SK-N-SH (cell line): ENCODE measurements at regions not wholly inside any gene's neighbourhood (a gene's known extent, or its start where the extent isn't known, plus 50 kb on each side); places are given as distances from the start of the nearest gene placed in this dataset.

Experiments used
- CTCF ChIA-PET: fragments of 300-600, 350-600 bp; formaldehyde crosslinking; extraction: SDS; loops from one replicate; lab custom pipeline; 2021; lab: Yijun Ruan, JAX
- POLR2A ChIA-PET: fragments of 350-600 bp; sonication (Branson Sonifier 250); formaldehyde crosslinking; extraction: SDS; loops from one replicate; lab custom pipeline; 2020; ENCODE audit warnings: antibody characterized with exemption, inconsistent platforms; lab: Yijun Ruan, JAX
- DNase-seq: peaks from one replicate; pipeline ENCODE4 v3.0.0; 2012
- H2AFZ ChIP-seq: fragments of 200-600 bp; sonication (generic); 2 replicates; pipeline ENCODE4 v1.8.1; 2016; ENCODE audit warnings: antibody characterized with exemption, mild to moderate bottlenecking, low read depth
- H3F3A ChIP-seq: fragments of 200-600 bp; sonication (generic); replicated peaks from 2 replicates; pipeline ENCODE3; 2016; ENCODE audit warnings: antibody characterized with exemption, mild to moderate bottlenecking; ENCODE audit not compliant: insufficient read depth
- H3K27ac ChIP-seq, 2 experiments: fragments of 200-500 bp in 1 of 2; fragments of 200-600 bp in 1 of 2; sonication (Bioruptor generic) in 1 of 2; sonication (generic), shearing (Covaris generic) in 1 of 2; 2 replicates each; pipeline versions ENCODE4 v1.5.1 to v1.6.1; 2014 to 2016; ENCODE audit warnings: low read depth in 2 of 2, inconsistent platforms in 1 of 2, low read length in 1 of 2, mild to moderate bottlenecking in 1 of 2, mixed read lengths in 1 of 2
- H3K27me3 ChIP-seq: fragments of 200-600 bp; sonication (generic), shearing (Covaris generic); 2 replicates; pipeline ENCODE4 v1.6.1; 2016; ENCODE audit warnings: mixed run types; ENCODE audit not compliant: insufficient read depth
- H3K36me3 ChIP-seq, 2 experiments: fragments of 200-500 bp in 1 of 2; fragments of 200-600 bp in 1 of 2; sonication (Bioruptor generic) in 1 of 2; sonication (generic) in 1 of 2; replicated peaks in 1 of 2; 2 replicates each; pipeline versions ENCODE3 to v1.5.1; 2014 to 2016; ENCODE audit warnings: low read length in 1 of 2, mild to moderate bottlenecking in 1 of 2; ENCODE audit not compliant: insufficient read depth in 2 of 2, control insufficient read depth in 1 of 2
- H3K4me1 ChIP-seq, 2 experiments: fragments of 200-500 bp in 1 of 2; fragments of 200-600 bp in 1 of 2; sonication (Bioruptor generic) in 1 of 2; sonication (generic), shearing (Covaris generic) in 1 of 2; 2 replicates each; pipeline versions ENCODE4 v1.5.1 to v1.6.1; 2014 to 2016; ENCODE audit warnings: low read depth in 1 of 2, low read length in 1 of 2, mixed run types in 1 of 2; ENCODE audit not compliant: insufficient read depth in 2 of 2, control insufficient read depth in 1 of 2
- H3K4me2 ChIP-seq: fragments of 200-600 bp; sonication (generic), shearing (Covaris generic); 2 replicates; pipeline ENCODE4 v1.6.1; 2017; ENCODE audit warnings: mixed run types
- H3K4me3 ChIP-seq, 2 experiments: fragments of 200-500 bp in 1 of 2; fragments of 200-600 bp in 1 of 2; sonication (Bioruptor generic) in 1 of 2; sonication (generic), shearing (Covaris generic) in 1 of 2; 2 replicates each; pipeline versions ENCODE4 v1.5.1 to v1.8.1; 2014 to 2016; ENCODE audit warnings: low read depth in 2 of 2, inconsistent platforms in 1 of 2, low read length in 1 of 2, mild to moderate bottlenecking in 1 of 2, mixed read lengths in 1 of 2, moderate library complexity in 1 of 2
- H3K79me2 ChIP-seq: fragments of 200-600 bp; sonication (generic); 2 replicates; pipeline ENCODE4 v1.8.1; 2017; ENCODE audit warnings: mild to moderate bottlenecking; ENCODE audit not compliant: insufficient read depth
- H3K9ac ChIP-seq: fragments of 200-600 bp; sonication (generic); 2 replicates; pipeline ENCODE4 v1.6.1; 2017; ENCODE audit warnings: mixed run types
- H3K9me2 ChIP-seq: fragments of 200-600 bp; sonication (generic); 2 replicates; pipeline ENCODE4 v1.6.1; 2017; ENCODE audit warnings: mixed run types
- H3K9me3 ChIP-seq: fragments of 200-600 bp; sonication (generic); 2 replicates; pipeline ENCODE4 v1.6.1; 2017; ENCODE audit warnings: mixed run types, mild to moderate bottlenecking, moderate library complexity
- H4K20me1 ChIP-seq: fragments of 200-600 bp; sonication (generic); 2 replicates; pipeline ENCODE4 v1.6.1; 2017; ENCODE audit warnings: mild to moderate bottlenecking, mixed run types; ENCODE audit not compliant: insufficient read depth
- CTCF ChIP-seq: fragments of 200-600 bp; sonication (generic); IDR thresholded peaks from 2 replicates; pipeline ENCODE4 v1.6.1; 2017; ENCODE audit warnings: antibody characterized with exemption, mild to moderate bottlenecking, moderate library complexity
- EP300 ChIP-seq, 2 experiments: IDR thresholded peaks; 2 replicates each; pipeline versions ENCODE4 v1.4.0 to v1.6.1; 2012; ENCODE audit warnings: borderline replicate concordance in 1 of 2, low read depth in 1 of 2, low read length in 1 of 2
- EZH2phosphoT487 ChIP-seq: fragments of 200-600 bp; sonication (generic); IDR thresholded peaks from 2 replicates; pipeline ENCODE4 v1.6.1; 2017; ENCODE audit warnings: low read depth, mixed run types, mild to moderate bottlenecking, antibody characterized with exemption, moderate library complexity, borderline replicate concordance
- FOSL2 ChIP-seq: IDR thresholded peaks from 2 replicates; pipeline ENCODE4 v1.4.0; 2012; ENCODE audit warnings: low read depth, mild to moderate bottlenecking, moderate library complexity, borderline replicate concordance
- FOXM1 ChIP-seq: IDR thresholded peaks from 2 replicates; pipeline ENCODE4 v1.4.0; 2012; ENCODE audit warnings: low read depth, mild to moderate bottlenecking
- GABPA ChIP-seq: IDR thresholded peaks from 2 replicates; pipeline ENCODE4 v1.4.0; 2012; ENCODE audit warnings: low read depth, mild to moderate bottlenecking
- GATA2 ChIP-seq: sonication (generic); formaldehyde crosslinking; IDR thresholded peaks from 2 replicates; pipeline ENCODE4 v1.5.0; 2020; ENCODE audit warnings: mild to moderate bottlenecking, missing genetic modification reagents
- IRF3 ChIP-seq: fragments of 150-350 bp; IDR thresholded peaks from 2 replicates; pipeline ENCODE4 v1.6.1; 2016; ENCODE audit warnings: mild to moderate bottlenecking, low read depth, low read length
- MAX ChIP-seq: IDR thresholded peaks from 2 replicates; pipeline ENCODE4 v1.4.0; 2012; ENCODE audit warnings: low read depth
- MXI1 ChIP-seq: IDR thresholded peaks from 2 replicates; pipeline ENCODE4 v1.6.1; 2012; ENCODE audit warnings: mild to moderate bottlenecking, low read depth, low read length, improper control_type of control experiment
- POLR2AphosphoS5 ChIP-seq: IDR thresholded peaks from 2 replicates; pipeline ENCODE4 v1.6.1; 2012; ENCODE audit warnings: low read depth, low read length
- RAD21 ChIP-seq: IDR thresholded peaks from 2 replicates; pipeline ENCODE4 v1.6.1; 2012; ENCODE audit warnings: mild to moderate bottlenecking, low read length
- RCOR1 ChIP-seq: fragments of 150-350 bp; IDR thresholded peaks from 2 replicates; pipeline ENCODE4 v1.6.1; 2017; ENCODE audit warnings: antibody characterized with exemption, low read length
- REST ChIP-seq: IDR thresholded peaks from 2 replicates; pipeline ENCODE4 v1.6.1; 2012; ENCODE audit warnings: mild to moderate bottlenecking, low read depth, low read length, moderate library complexity
- RFX5 ChIP-seq: IDR thresholded peaks from 2 replicates; pipeline ENCODE4 v1.6.1; 2012; ENCODE audit warnings: mild to moderate bottlenecking, improper control_type of control experiment, low read length
- TEAD4 ChIP-seq: IDR thresholded peaks from 2 replicates; pipeline ENCODE4 v1.4.0; 2012; ENCODE audit warnings: mild to moderate bottlenecking, borderline replicate concordance; ENCODE audit not compliant: insufficient read depth
- USF1 ChIP-seq: IDR thresholded peaks from 2 replicates; pipeline ENCODE4 v1.4.0; 2012; ENCODE audit warnings: low read depth, borderline replicate concordance
- USF2 ChIP-seq: fragments of 150-350 bp; IDR thresholded peaks from 2 replicates; pipeline ENCODE4 v1.6.1; 2017; ENCODE audit warnings: antibody characterized with exemption, low read length, low read depth, borderline replicate concordance
- YY1 ChIP-seq: IDR thresholded peaks from 2 replicates; pipeline ENCODE4 v1.4.0; 2012; ENCODE audit warnings: low read depth, mild to moderate bottlenecking
- WGBS: methylation state at CpG from one replicate; pipeline ENCODE4 v1.1.6; 2017; ENCODE audit warnings: low lambda C conversion rate; 5-methylcytosine and 5-hydroxymethylcytosine counted together

GRCh38 chr6:144867761-144868160 lies 582.6 kb downstream of the UTRN start:
- POLR2A ChIA-PET, result no interaction called here
- Histone ChIP-seq H3K9me3 (no peaks in the 10 kb centered on the region), H3K4me1 (no peaks in the 10 kb centered on the region), H3K27ac (no peak overlapping the region), H3K4me2 (no peak overlapping the region), H3K9ac (no peak overlapping the region), H3K79me2 (no peaks in the 10 kb centered on the region), H3K4me3 (no peak overlapping the region), H2AFZ (no peak overlapping the region), H3F3A (no peaks in the 10 kb centered on the region), H4K20me1 (no peaks in the 10 kb centered on the region), H3K27me3 (no peaks in the 10 kb centered on the region), H3K36me3 (no peaks in the 10 kb centered on the region), H3K9me2 (no peaks in the 10 kb centered on the region)
- DNase-seq, result no peak
- TF ChIP-seq CTCF, result no peak
- no peak for TF ChIP-seq USF1
- TF ChIP-seq RAD21, result no peak
- TF ChIP-seq EZH2phosphoT487, result no peak
- no peak for TF ChIP-seq FOXM1
- no peak for TF ChIP-seq EP300 (IDR thresholded peaks at IDR 0.05; ENCODE audit: borderline replicate concordance in 1 of 2, low read depth in 1 of 2, low read length in 1 of 2)
- TF ChIP-seq YY1, result no peak
- TF ChIP-seq RCOR1, result no peak
- TF ChIP-seq MXI1, result no peak
- no peak for TF ChIP-seq MAX
- TF ChIP-seq GATA2 (CRISPR knock-in tag), result no peak
- TF ChIP-seq FOSL2, result no peak
- no peak for TF ChIP-seq USF2
- TF ChIP-seq GABPA, result no peak
- no peak for TF ChIP-seq IRF3
- TF ChIP-seq RFX5, result no peak
- TF ChIP-seq POLR2AphosphoS5, result no peak
- no peak for TF ChIP-seq REST
- no peak for TF ChIP-seq TEAD4
- 35% methylated on average over 2 of the region's 2 CpGs for WGBS
- CTCF ChIA-PET, result interaction anchor here (0.6 kb wide), 1 partner anchor 15 kb away, joined by 5 read pairs; no protein-coding TSS in a partner anchor
